DMS 273 treated with DMSO at 0.1 percent for 48 hours (cell line): ENCODE measurements at regions not wholly inside any gene's neighbourhood (a gene's known extent, or its start where the extent isn't known, plus 50 kb on each side); places are given as distances from the start of the nearest gene placed in this dataset.

Source experiments
- DNase-seq: peaks from one replicate; lab custom pipeline; 2025; lab: John Stamatoyannopoulos, UW

GRCh38 chr4:104418286-104418685 lies 76.4 kb downstream of the CXXC4 start:
- no peak for DNase-seq

GRCh38 chr4:104417357-104417882 lies 77.3 kb downstream of the CXXC4 start:
- no peak for DNase-seq

GRCh38 chr4:104416725-104417356 lies 77.9 kb downstream of the CXXC4 start:
- no peak for DNase-seq

GRCh38 chr4:104413487-104413886 lies 81.2 kb downstream of the CXXC4 start:
- DNase-seq: no peak

- DNase-seq: no peak
Measured at GRCh38 chr4:104412344-104412743, 82.3 kb downstream of the CXXC4 start.

GRCh38 chr4:104411502-104411901 lies 83.2 kb downstream of the CXXC4 start:
- no peak for DNase-seq

- DNase-seq: no peak
Measured at GRCh38 chr4:104408878-104409277, 85.8 kb downstream of the CXXC4 start.

GRCh38 chr4:104404361-104404760 lies 90.3 kb downstream of the CXXC4 start:
- DNase-seq: no peak

GRCh38 chr4:104395168-104395614 lies 99.5 kb downstream of the CXXC4 start:
- no peak for DNase-seq

GRCh38 chr4:104394406-104395167 lies 100.1 kb downstream of the CXXC4 start:
- DNase-seq: no peak

GRCh38 chr4:104393655-104394324 lies 100.9 kb downstream of the CXXC4 start:
- DNase-seq: no peak

GRCh38 chr4:104385713-104386112 lies 109.0 kb downstream of the CXXC4 start:
- no peak for DNase-seq

- DNase-seq: no peak
Measured at GRCh38 chr4:104382961-104383360, 111.7 kb downstream of the CXXC4 start.

GRCh38 chr4:104381729-104382128 lies 113.0 kb downstream of the CXXC4 start:
- no peak for DNase-seq

GRCh38 chr4:104365618-104366017 lies 129.1 kb downstream of the CXXC4 start:
- DNase-seq: no peak

- no peak for DNase-seq
Measured at GRCh38 chr4:104353481-104353880, 141.2 kb downstream of the CXXC4 start.

- no peak for DNase-seq
Measured at GRCh38 chr4:104352211-104352610, 142.5 kb downstream of the CXXC4 start.

- no peak for DNase-seq
Measured at GRCh38 chr4:104351706-104352105, 143.0 kb downstream of the CXXC4 start.

GRCh38 chr4:104345598-104346242 lies 149.0 kb downstream of the CXXC4 start:
- DNase-seq: no peak

- DNase-seq: no peak
Measured at GRCh38 chr4:104344342-104344980, 150.2 kb downstream of the CXXC4 start.

GRCh38 chr4:104334410-104334809 lies 160.3 kb downstream of the CXXC4 start:
- no peak for DNase-seq
